Mesenchymal stem cell (in vitro differentiated cells and primary cell): ENCODE measurements at regions not wholly inside any gene's neighbourhood (a gene's known extent, or its start where the extent isn't known, plus 50 kb on each side); places are given as distances from the start of the nearest gene placed in this dataset.

Experiments used
- DNase-seq: peaks from one replicate; pipeline ENCODE4 v3.0.0-alpha.2; 2013
- H2AFZ ChIP-seq: one replicate; pipeline ENCODE4 v1.6.1; 2013; ENCODE audit warnings: low read depth, mild to moderate bottlenecking, control low read depth, inconsistent platforms, low read length, moderate library complexity
- H2AK5ac ChIP-seq: 2 replicates; pipeline ENCODE4 v1.6.1; 2013; ENCODE audit warnings: low read length, moderate library complexity, mild to moderate bottlenecking, inconsistent platforms; ENCODE audit not compliant: severe bottlenecking
- H2BK120ac ChIP-seq: one replicate; pipeline ENCODE4 v1.6.1; 2013; ENCODE audit warnings: low read depth, mild to moderate bottlenecking, inconsistent platforms, low read length, moderate library complexity
- H2BK12ac ChIP-seq, 2 experiments: one replicate each; pipeline ENCODE4 v1.6.1; 2013; ENCODE audit warnings: inconsistent platforms in 2 of 2, low read length in 2 of 2, mild to moderate bottlenecking in 2 of 2, moderate library complexity in 2 of 2, control low read depth in 1 of 2
- H2BK15ac ChIP-seq: one replicate; pipeline ENCODE4 v1.6.1; 2013; ENCODE audit warnings: mild to moderate bottlenecking, low read depth, inconsistent platforms; ENCODE audit not compliant: poor library complexity, severe bottlenecking
- H2BK5ac ChIP-seq: 2 replicates; pipeline ENCODE4 v1.6.1; 2013; ENCODE audit warnings: low read depth, mild to moderate bottlenecking, low read length, control low read depth, inconsistent platforms; ENCODE audit not compliant: poor library complexity, severe bottlenecking
- H3K14ac ChIP-seq, 2 experiments: one replicate each; pipeline ENCODE4 v1.6.1; 2013; ENCODE audit warnings: inconsistent platforms in 2 of 2, low read length in 2 of 2, control low read depth in 1 of 2, mild to moderate bottlenecking in 1 of 2, moderate library complexity in 1 of 2
- H3K18ac ChIP-seq, 2 experiments: one replicate each; pipeline ENCODE4 v1.6.1; 2013; ENCODE audit warnings: inconsistent platforms in 2 of 2, low read length in 2 of 2, control low read depth in 1 of 2, low read depth in 1 of 2, mild to moderate bottlenecking in 1 of 2
- H3K23ac ChIP-seq, 2 experiments: one replicate each; pipeline ENCODE4 v1.6.1; 2013; ENCODE audit warnings: inconsistent platforms in 2 of 2, low read length in 2 of 2, mild to moderate bottlenecking in 2 of 2, moderate library complexity in 2 of 2, control low read depth in 1 of 2
- H3K27ac ChIP-seq: 2 replicates; pipeline ENCODE4 v1.5.1; 2013; ENCODE audit warnings: mild to moderate bottlenecking, moderate library complexity, low read length, control low read depth, inconsistent platforms; ENCODE audit not compliant: poor library complexity, severe bottlenecking
- H3K27me3 ChIP-seq, 2 experiments: 2 replicates each; pipeline versions ENCODE4 v1.6.1 to v1.7.0; 2013; ENCODE audit warnings: low read length in 2 of 2, mild to moderate bottlenecking in 2 of 2, moderate library complexity in 2 of 2, control low read depth in 1 of 2, inconsistent platforms in 1 of 2; ENCODE audit not compliant: control insufficient read depth in 1 of 2, insufficient read depth in 1 of 2
- H3K36me3 ChIP-seq, 2 experiments: 2 replicates each; pipeline versions ENCODE4 v1.6.1 to v1.7.0; 2013; ENCODE audit warnings: low read length in 2 of 2, control low read depth in 1 of 2, inconsistent platforms in 1 of 2, low read depth in 1 of 2, mild to moderate bottlenecking in 1 of 2; ENCODE audit not compliant: insufficient read depth in 2 of 2, control insufficient read depth in 1 of 2
- H3K4ac ChIP-seq, 2 experiments: one replicate each; pipeline ENCODE4 v1.6.1; 2013; ENCODE audit warnings: inconsistent platforms in 2 of 2, low read length in 2 of 2, mild to moderate bottlenecking in 2 of 2, moderate library complexity in 2 of 2, control low read depth in 1 of 2, low read depth in 1 of 2
- H3K4me1 ChIP-seq: 2 replicates; pipeline ENCODE4 v1.6.1; 2013; ENCODE audit warnings: low read depth, low read length, control low read depth; ENCODE audit not compliant: control insufficient read depth, insufficient read depth
- H3K4me2 ChIP-seq: 2 replicates; pipeline ENCODE4 v1.6.1; 2013; ENCODE audit warnings: low read length, mild to moderate bottlenecking, inconsistent platforms; ENCODE audit not compliant: poor library complexity, severe bottlenecking
- H3K4me3 ChIP-seq, 2 experiments: 2 replicates each; pipeline versions ENCODE4 v1.5.1 to v1.7.0; 2013; ENCODE audit warnings: low read length in 2 of 2, mild to moderate bottlenecking in 2 of 2, control low read depth in 1 of 2, low read depth in 1 of 2; ENCODE audit not compliant: insufficient read depth in 1 of 2
- H3K79me1 ChIP-seq: replicated peaks from 2 replicates; pipeline ENCODE4 v1.6.1; 2013; ENCODE audit warnings: mild to moderate bottlenecking, control low read depth, low read length, inconsistent platforms; ENCODE audit not compliant: poor library complexity, severe bottlenecking
- H3K9ac ChIP-seq: 2 replicates; pipeline ENCODE4 v1.7.0; 2013; ENCODE audit warnings: mild to moderate bottlenecking, low read length, moderate library complexity
- H3K9me3 ChIP-seq: 2 replicates; pipeline ENCODE4 v1.7.0; 2013; ENCODE audit warnings: mild to moderate bottlenecking, low read length; ENCODE audit not compliant: control insufficient read depth
- H4K8ac ChIP-seq: one replicate; pipeline ENCODE4 v1.6.1; 2013; ENCODE audit warnings: inconsistent platforms, mild to moderate bottlenecking, low read length, moderate library complexity
- H4K91ac ChIP-seq: one replicate; pipeline ENCODE4 v1.6.1; 2013; ENCODE audit warnings: mild to moderate bottlenecking, low read length, inconsistent platforms
- WGBS: methylation state at CpG from one replicate; pipeline ENCODE4 v1.1.7; 2013; ENCODE audit warnings: mixed read lengths; 5-methylcytosine and 5-hydroxymethylcytosine counted together

- Histone ChIP-seq H2AK5ac (no peak overlapping the region), H2BK5ac (no peak overlapping the region), H3K23ac (no peak overlapping the region), H3K36me3 (no peaks in the 10 kb centered on the region), H4K8ac (no peak overlapping the region), H3K79me1 (no peaks in the 10 kb centered on the region), H3K4me1 (no peaks in the 10 kb centered on the region), H3K9ac (no peak overlapping the region), H3K14ac (no peak overlapping the region), H3K4me3 (no peak overlapping the region), H2BK120ac (no peak overlapping the region), H2BK15ac (no peak overlapping the region), H2AFZ (no peak overlapping the region), H3K4ac (no peak overlapping the region), H3K4me2 (no peak overlapping the region), H3K27me3 (no peaks in the 10 kb centered on the region), H3K27ac (no peak overlapping the region), H2BK12ac (no peak overlapping the region), H4K91ac (no peak overlapping the region), H3K18ac (no peak overlapping the region), H3K9me3 (no peaks in the 10 kb centered on the region)
- WGBS = 67% methylated on average over 3 of the region's 3 CpGs
- DNase-seq = no peak
These were observed 841.1 kb downstream of the TSN start for GRCh38 chr2:122596598-122596997.

GRCh38 chr2:122598784-122599183, 843.3 kb downstream of the TSN start:
- 100% methylated on average over 1 of the region's 1 CpG for WGBS
- Histone ChIP-seq H2BK15ac (no peak overlapping the region), H3K79me1 (no peaks in the 10 kb centered on the region)

GRCh38 chr2:122610948-122611609, 855.6 kb downstream of the TSN start:
- Histone ChIP-seq H3K27ac (no peak overlapping the region), H3K36me3 (no peaks in the 10 kb centered on the region), H2BK5ac (no peak overlapping the region), H3K14ac (no peak overlapping the region), H2BK12ac (no peak overlapping the region), H2BK120ac (no peak overlapping the region), H2AFZ (no peak overlapping the region), H3K27me3 (no peaks in the 10 kb centered on the region), H3K79me1 (no peaks in the 10 kb centered on the region), H4K91ac (no peak overlapping the region), H3K4ac (no peak overlapping the region), H3K4me3 (no peak overlapping the region), H4K8ac (no peak overlapping the region), H3K23ac (no peak overlapping the region), H3K9ac (no peak overlapping the region), H3K4me2 (no peak overlapping the region), H3K9me3 (peaks cover 8% of the 10 kb centered on the region), H2BK15ac (no peak overlapping the region), H2AK5ac (no peak overlapping the region), H3K4me1 (no peaks in the 10 kb centered on the region), H3K18ac (no peak overlapping the region)
- no peak for DNase-seq
- WGBS = 84% methylated on average over 2 of the region's 3 CpGs

More at GRCh38 chr2:122598784-122599183, 843.3 kb downstream of the TSN start:
- Histone ChIP-seq H2BK120ac (no peak overlapping the region), H2BK5ac (no peak overlapping the region), H2AK5ac (no peak overlapping the region), H3K18ac (no peak overlapping the region), H4K91ac (no peak overlapping the region), H3K23ac (no peak overlapping the region), H3K4me1 (no peaks in the 10 kb centered on the region), H4K8ac (no peak overlapping the region), H2BK12ac (no peak overlapping the region), H3K4me3 (no peak overlapping the region), H3K36me3 (no peaks in the 10 kb centered on the region), H3K4ac (no peak overlapping the region), H3K27ac (no peak overlapping the region), H3K14ac (no peak overlapping the region), H3K4me2 (no peak overlapping the region), H3K27me3 (no peaks in the 10 kb centered on the region), H3K9ac (no peak overlapping the region), H3K9me3 (no peaks in the 10 kb centered on the region), H2AFZ (no peak overlapping the region)
- DNase-seq = no peak

- DNase-seq = no peak
- H3K27me3 ChIP-seq = no peaks in the 10 kb centered on the region
- no peak overlapping the region for H4K91ac ChIP-seq
- no peak overlapping the region for H2AFZ ChIP-seq
- WGBS = 58% methylated on average over 3 of the region's 3 CpGs
- H3K27ac ChIP-seq = no peak overlapping the region
- no peak overlapping the region for H3K23ac ChIP-seq
- no peak overlapping the region for H2BK12ac ChIP-seq
- no peak overlapping the region for H3K4ac ChIP-seq
- H2BK15ac ChIP-seq = no peak overlapping the region
- H3K9me3 ChIP-seq = peaks cover 5% of the 10 kb centered on the region
- H3K14ac ChIP-seq = no peak overlapping the region
- H3K36me3 ChIP-seq = no peaks in the 10 kb centered on the region
- no peak overlapping the region for H3K9ac ChIP-seq
- H3K79me1 ChIP-seq = no peaks in the 10 kb centered on the region
- H3K4me3 ChIP-seq = no peak overlapping the region
- H3K4me1 ChIP-seq = no peaks in the 10 kb centered on the region
- no peak overlapping the region for H2AK5ac ChIP-seq
- H2BK120ac ChIP-seq = no peak overlapping the region
- H3K18ac ChIP-seq = no peak overlapping the region
- H4K8ac ChIP-seq = no peak overlapping the region
- H2BK5ac ChIP-seq = no peak overlapping the region
- no peak overlapping the region for H3K4me2 ChIP-seq
These were observed 867.5 kb downstream of the TSN start for GRCh38 chr2:122622934-122623333.
